NT2/D1 (cell line): ENCODE measurements at regions not wholly inside any gene's neighbourhood (a gene's known extent, or its start where the extent isn't known, plus 50 kb on each side); places are given as distances from the start of the nearest gene placed in this dataset.

ENCODE experiments used
- SUZ12 ChIP-seq: IDR thresholded peaks from 2 replicates; pipeline ENCODE4 v1.6.1; 2011; ENCODE audit not compliant: insufficient read length, insufficient read depth; ENCODE audit errors: extremely low read depth
- YY1 ChIP-seq: IDR thresholded peaks from 2 replicates; pipeline ENCODE4 v1.6.1; 2011; ENCODE audit not compliant: insufficient read length, insufficient read depth
- ZNF274 ChIP-seq: IDR thresholded peaks from 2 replicates; pipeline ENCODE4 v1.6.1; 2011; ENCODE audit warnings: mild to moderate bottlenecking, low read depth, low read length

GRCh38 chr3:30289766-30290165 lies 316.6 kb upstream of the TGFBR2 start:
- TF ChIP-seq SUZ12 (no peak), ZNF274 (no peak), YY1 (no peak)
